ENCODE measurements at regions not wholly inside any gene's neighbourhood (a gene's known extent, or its start where the extent isn't known, plus 50 kb on each side); places are given as distances from the start of the nearest gene placed in this dataset.

DNA sequence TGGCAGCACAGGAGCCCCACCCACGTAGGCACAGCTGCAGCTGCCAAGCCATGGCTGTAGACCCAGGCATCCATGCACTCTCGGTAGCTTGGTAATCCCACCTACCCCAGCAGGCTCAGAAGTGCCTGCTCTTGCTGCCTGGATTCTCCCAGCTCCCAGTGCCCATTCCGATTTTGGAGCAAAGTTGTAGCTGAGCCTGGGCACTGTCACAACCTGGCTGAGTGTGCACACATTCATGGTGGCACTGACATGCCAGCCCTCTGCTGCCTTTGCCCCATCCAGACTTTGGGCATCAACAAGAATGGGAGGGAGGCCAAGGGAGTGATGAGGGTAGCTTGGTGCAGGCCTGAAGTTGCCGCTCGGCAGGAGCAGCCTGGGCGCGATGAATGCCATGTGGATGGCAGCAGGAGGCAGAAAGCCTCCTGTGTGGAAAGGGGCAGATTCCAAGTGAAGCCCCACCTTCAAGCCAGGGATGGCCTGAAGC lies 936.6 kb upstream of the PTPRD start:
- Histone ChIP-seq H3K36me3 (ENCODE audit: control insufficient read depth, insufficient read depth, low read length) (no peaks in the 10 kb centered on the region), H3K9me3 (ENCODE audit: control insufficient read depth, insufficient read depth, low read length) (no peaks in the 10 kb centered on the region), H3K27me3 (ENCODE audit: control insufficient read depth, insufficient read depth, low read length) (no peaks in the 10 kb centered on the region), H3K4me1 (ENCODE audit: control insufficient read depth, insufficient read depth, low read length) (peaks cover 6% of the 10 kb centered on the region; the same call in 1 of the 2 replicates), H3K4me3 (ENCODE audit: low read depth, low read length) (no peak overlapping the region), H3K27ac (ENCODE audit: low read depth, low read length) (no peak overlapping the region), H3K9ac (ENCODE audit: low read depth, low read length) (no peak overlapping the region)

DNA sequence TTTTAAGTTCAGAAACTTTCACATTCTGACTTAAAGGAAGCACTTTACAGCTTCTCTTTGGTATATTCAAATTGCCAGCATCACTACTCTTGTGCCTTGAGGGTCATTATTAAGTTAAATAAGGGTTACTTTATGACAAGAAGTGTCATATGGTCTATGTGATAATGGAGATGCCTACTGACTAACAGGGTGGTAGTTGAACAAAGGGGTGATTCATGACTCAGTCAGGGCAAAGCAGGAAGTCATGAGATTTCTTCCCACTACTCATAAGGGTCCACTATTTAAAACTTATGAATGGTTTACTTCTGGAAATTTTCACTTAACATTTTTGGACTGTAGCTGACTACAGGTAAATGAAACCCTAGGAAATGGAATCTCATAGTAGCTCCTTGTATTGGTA lies 938.3 kb upstream of the PTPRD start:
- Histone ChIP-seq H3K27ac (ENCODE audit: low read depth, low read length) (no peak overlapping the region), H3K4me3 (ENCODE audit: low read depth, low read length) (no peak overlapping the region), H3K9me3 (ENCODE audit: control insufficient read depth, insufficient read depth, low read length) (no peaks in the 10 kb centered on the region), H3K4me1 (ENCODE audit: control insufficient read depth, insufficient read depth, low read length) (peaks cover 6% of the 10 kb centered on the region; the same call in 1 of the 2 replicates), H3K36me3 (ENCODE audit: control insufficient read depth, insufficient read depth, low read length) (no peaks in the 10 kb centered on the region), H3K9ac (ENCODE audit: low read depth, low read length) (no peak overlapping the region), H3K27me3 (ENCODE audit: control insufficient read depth, insufficient read depth, low read length) (no peaks in the 10 kb centered on the region)

DNA sequence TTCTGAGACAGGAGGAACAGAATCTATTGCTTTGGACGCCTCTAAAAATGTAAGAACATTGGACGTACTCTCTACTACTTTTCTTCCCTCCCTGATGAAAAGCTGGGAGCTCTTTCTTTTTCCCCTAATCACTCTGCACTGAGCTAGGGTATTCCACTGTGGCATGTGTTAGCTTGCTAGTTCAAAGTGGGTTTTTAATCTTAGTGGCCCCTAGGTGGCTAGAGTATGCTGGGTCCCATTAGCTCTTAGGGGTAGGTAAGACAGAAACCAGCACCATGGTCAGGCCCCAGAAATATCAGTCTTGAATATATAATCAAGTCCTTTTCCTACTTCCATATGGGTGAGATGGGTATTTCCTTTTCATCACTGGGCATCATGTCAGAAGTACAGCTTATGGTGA lies 945.2 kb upstream of the PTPRD start:
- no peak overlapping the region for H3K9ac ChIP-seq (ENCODE audit: low read depth, low read length)
- H3K9me3 ChIP-seq (ENCODE audit: control insufficient read depth, insufficient read depth, low read length): no peaks in the 10 kb centered on the region
- H3K4me3 ChIP-seq (ENCODE audit: low read depth, low read length): no peak overlapping the region
- peaks cover 5% of the 10 kb centered on the region; the same call in 1 of the 2 replicates for H3K4me1 ChIP-seq (ENCODE audit: control insufficient read depth, insufficient read depth, low read length)
- no peaks in the 10 kb centered on the region for H3K36me3 ChIP-seq (ENCODE audit: control insufficient read depth, insufficient read depth, low read length)
- no peaks in the 10 kb centered on the region for H3K27me3 ChIP-seq (ENCODE audit: control insufficient read depth, insufficient read depth, low read length)
- no peak overlapping the region for H3K27ac ChIP-seq (ENCODE audit: low read depth, low read length)

DNA sequence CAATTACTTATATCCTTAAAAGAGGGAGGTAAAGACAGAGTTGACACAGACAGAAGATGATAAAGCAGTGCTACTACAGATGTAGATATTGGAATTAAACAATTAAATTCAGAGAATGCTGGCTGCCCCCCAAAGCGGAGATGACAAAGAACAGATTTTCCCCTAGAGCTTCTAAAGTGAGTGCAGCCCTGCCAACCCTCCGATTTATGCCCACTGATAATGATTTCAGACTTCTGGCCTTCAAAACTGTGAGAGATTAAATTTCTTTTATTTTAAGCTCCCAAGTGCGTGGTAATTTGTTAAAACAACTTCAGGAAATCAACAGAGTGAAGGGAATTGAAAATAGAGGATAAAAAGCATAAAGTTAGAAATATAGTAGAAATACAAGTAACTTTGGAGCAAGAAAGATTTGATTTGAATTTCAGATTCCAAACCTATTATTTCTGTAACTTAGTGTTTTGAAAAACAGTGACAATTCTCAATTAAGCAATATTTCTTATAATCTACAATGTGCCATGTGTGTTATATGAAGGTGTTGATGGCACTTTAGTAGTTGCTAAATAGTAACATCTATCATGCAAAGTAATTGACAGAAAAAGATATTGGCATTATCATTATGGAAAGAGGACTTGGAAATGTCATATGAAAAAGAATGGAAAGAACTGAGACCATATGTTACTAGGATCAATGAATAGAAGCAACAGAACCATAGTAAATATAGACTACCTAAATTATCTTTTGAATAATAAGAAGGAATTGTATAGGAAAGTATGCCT lies 946.4 kb upstream of the PTPRD start:
- no peak overlapping the region for H3K9ac ChIP-seq (ENCODE audit: low read depth, low read length)
- H3K9me3 ChIP-seq (ENCODE audit: control insufficient read depth, insufficient read depth, low read length): no peaks in the 10 kb centered on the region
- H3K27ac ChIP-seq (ENCODE audit: low read depth, low read length): no peak overlapping the region
- no peaks in the 10 kb centered on the region for H3K4me1 ChIP-seq (ENCODE audit: control insufficient read depth, insufficient read depth, low read length)
- H3K36me3 ChIP-seq (ENCODE audit: control insufficient read depth, insufficient read depth, low read length): no peaks in the 10 kb centered on the region
- H3K4me3 ChIP-seq (ENCODE audit: low read depth, low read length): no peak overlapping the region
- no peaks in the 10 kb centered on the region for H3K27me3 ChIP-seq (ENCODE audit: control insufficient read depth, insufficient read depth, low read length)

DNA sequence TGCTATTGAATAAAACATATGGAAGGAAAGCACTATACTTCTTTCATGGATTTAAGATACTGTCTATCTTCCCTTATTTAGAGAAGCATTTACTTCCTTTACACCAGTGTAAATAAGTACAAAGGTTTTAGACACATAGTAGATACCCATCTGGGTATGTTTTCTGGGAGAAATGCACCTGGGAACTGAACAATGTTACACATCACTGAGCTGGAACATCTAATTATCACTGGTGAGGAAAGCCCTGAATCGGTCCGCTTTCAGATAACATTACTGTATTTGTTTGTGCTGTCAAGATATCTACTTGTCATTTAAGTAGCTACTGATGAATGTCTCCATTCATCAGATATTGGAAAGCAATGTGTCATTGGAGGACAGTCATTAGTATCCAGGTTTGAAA lies 964.7 kb upstream of the PTPRD start:
- Histone ChIP-seq H3K36me3 (ENCODE audit: control insufficient read depth, insufficient read depth, low read length) (no peaks in the 10 kb centered on the region), H3K4me3 (ENCODE audit: low read depth, low read length) (no peak overlapping the region), H3K9ac (ENCODE audit: low read depth, low read length) (no peak overlapping the region), H3K9me3 (ENCODE audit: control insufficient read depth, insufficient read depth, low read length) (no peaks in the 10 kb centered on the region), H3K4me1 (ENCODE audit: control insufficient read depth, insufficient read depth, low read length) (no peaks in the 10 kb centered on the region), H3K27me3 (ENCODE audit: control insufficient read depth, insufficient read depth, low read length) (no peaks in the 10 kb centered on the region), H3K27ac (ENCODE audit: low read depth, low read length) (no peak overlapping the region)

DNA sequence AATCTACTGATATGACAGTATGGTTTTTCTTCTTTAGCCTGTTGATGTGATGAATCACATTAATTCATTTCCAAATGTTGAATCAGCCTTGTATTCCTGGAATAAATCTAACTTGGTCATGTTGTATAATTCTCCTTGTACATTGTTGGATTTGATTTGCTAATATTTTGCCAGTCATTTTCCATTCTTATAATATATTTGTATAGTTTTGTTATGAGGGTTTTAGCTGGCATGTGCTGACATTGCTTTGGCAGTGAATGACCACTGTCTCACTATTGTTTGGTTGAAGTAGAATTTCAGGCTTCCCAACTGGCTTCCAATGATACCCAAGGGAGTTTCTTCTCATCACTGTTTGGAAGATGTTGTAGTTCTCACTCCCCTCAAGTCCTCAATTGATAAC lies 983.0 kb upstream of the PTPRD start:
- Histone ChIP-seq H3K9ac (ENCODE audit: low read depth, low read length) (no peak overlapping the region), H3K4me1 (ENCODE audit: control insufficient read depth, insufficient read depth, low read length) (no peaks in the 10 kb centered on the region), H3K27me3 (ENCODE audit: control insufficient read depth, insufficient read depth, low read length) (no peaks in the 10 kb centered on the region), H3K4me3 (ENCODE audit: low read depth, low read length) (no peak overlapping the region), H3K27ac (ENCODE audit: low read depth, low read length) (no peak overlapping the region), H3K9me3 (ENCODE audit: control insufficient read depth, insufficient read depth, low read length) (no peaks in the 10 kb centered on the region), H3K36me3 (ENCODE audit: control insufficient read depth, insufficient read depth, low read length) (no peaks in the 10 kb centered on the region)

DNA sequence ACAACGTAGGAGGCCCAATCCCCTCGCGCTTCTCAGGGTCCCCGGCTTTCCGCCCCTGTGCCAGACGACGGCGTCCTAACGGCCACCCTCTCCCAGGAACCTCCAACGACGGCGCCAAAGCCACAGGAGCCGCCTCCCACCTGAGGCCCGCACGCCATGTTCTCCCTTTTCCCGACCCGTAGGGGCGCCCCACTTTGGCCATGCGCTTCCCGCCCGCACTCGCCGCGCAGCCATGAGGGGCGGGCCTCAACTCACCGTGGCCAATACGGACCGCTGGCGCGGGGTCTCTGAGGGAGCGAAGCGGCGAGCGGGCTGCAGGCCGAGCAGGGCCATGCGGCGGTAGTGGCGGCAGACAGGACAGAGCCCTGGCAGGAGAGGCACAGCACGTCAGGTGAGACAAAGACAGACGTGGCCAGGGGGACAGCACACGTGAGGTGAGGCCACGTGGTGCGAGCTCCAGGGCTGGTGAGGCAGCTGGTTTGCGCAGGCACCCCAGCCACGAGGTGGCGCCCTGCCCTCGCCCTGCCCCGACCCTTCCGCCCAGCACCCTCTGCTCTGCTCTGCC lies 1005.5 kb upstream of the PTPRD start:
- Histone ChIP-seq H3K9ac (ENCODE audit: low read depth, low read length) (no peak overlapping the region), H3K4me3 (ENCODE audit: low read depth, low read length) (no peak overlapping the region), H3K4me1 (ENCODE audit: control insufficient read depth, insufficient read depth, low read length) (no peaks in the 10 kb centered on the region), H3K36me3 (ENCODE audit: control insufficient read depth, insufficient read depth, low read length) (no peaks in the 10 kb centered on the region), H3K27me3 (ENCODE audit: control insufficient read depth, insufficient read depth, low read length) (no peaks in the 10 kb centered on the region), H3K27ac (ENCODE audit: low read depth, low read length) (no peak overlapping the region), H3K9me3 (ENCODE audit: control insufficient read depth, insufficient read depth, low read length) (0 out of 2 replicates have a peak, but pooled peaks cover 3% of the 10 kb centered on the region)

DNA sequence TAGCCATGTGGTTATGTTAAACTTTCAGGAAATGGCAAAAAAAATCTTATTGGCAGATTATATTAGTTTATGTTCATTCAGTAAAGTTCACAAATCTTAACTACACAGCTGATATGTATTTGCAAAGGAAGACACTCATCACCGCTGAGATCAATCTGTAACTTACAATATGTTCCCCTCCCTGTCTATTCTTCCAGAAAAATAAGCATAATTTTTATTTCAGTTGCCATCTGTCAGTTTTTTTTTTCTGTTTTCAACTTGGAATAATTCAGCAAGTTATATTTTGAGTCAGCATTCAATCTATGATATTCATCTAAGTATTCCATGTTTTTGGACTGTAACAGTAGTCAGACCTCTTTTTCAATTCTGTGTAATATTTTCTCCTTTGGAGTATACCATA lies 1019.9 kb upstream of the PTPRD start:
- Histone ChIP-seq H3K4me1 (ENCODE audit: control insufficient read depth, insufficient read depth, low read length) (no peaks in the 10 kb centered on the region), H3K27me3 (ENCODE audit: control insufficient read depth, insufficient read depth, low read length) (no peaks in the 10 kb centered on the region), H3K36me3 (ENCODE audit: control insufficient read depth, insufficient read depth, low read length) (no peaks in the 10 kb centered on the region), H3K9ac (ENCODE audit: low read depth, low read length) (no peak overlapping the region), H3K27ac (ENCODE audit: low read depth, low read length) (no peak overlapping the region), H3K4me3 (ENCODE audit: low read depth, low read length) (no peak overlapping the region), H3K9me3 (ENCODE audit: control insufficient read depth, insufficient read depth, low read length) (peaks cover 2% of the 10 kb centered on the region; the same call in 1 of the 2 replicates)

DNA sequence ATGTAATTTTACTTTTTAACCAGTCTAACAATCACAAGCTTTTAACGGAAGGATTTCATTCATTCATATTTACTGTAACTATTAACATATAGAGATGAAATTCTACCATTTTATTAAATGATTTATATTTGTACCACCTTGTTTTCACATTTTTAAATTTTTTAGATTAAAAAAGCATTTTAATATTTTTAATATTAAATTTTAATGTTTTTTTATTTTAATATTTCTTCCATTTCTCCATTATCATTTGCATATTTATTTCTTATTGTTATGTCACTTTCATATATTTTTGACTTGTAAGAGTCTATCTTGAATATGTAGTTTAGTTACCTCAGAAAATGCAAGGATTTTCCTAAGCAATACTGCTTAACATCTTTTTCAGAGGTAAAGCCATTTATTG lies 1034.0 kb upstream of the PTPRD start:
- Histone ChIP-seq H3K27ac (ENCODE audit: low read depth, low read length) (no peak overlapping the region), H3K9ac (ENCODE audit: low read depth, low read length) (no peak overlapping the region), H3K27me3 (ENCODE audit: control insufficient read depth, insufficient read depth, low read length) (no peaks in the 10 kb centered on the region), H3K9me3 (ENCODE audit: control insufficient read depth, insufficient read depth, low read length) (no peaks in the 10 kb centered on the region), H3K4me1 (ENCODE audit: control insufficient read depth, insufficient read depth, low read length) (peaks cover 6% of the 10 kb centered on the region; the same call in 1 of the 2 replicates), H3K4me3 (ENCODE audit: low read depth, low read length) (no peak overlapping the region), H3K36me3 (ENCODE audit: control insufficient read depth, insufficient read depth, low read length) (no peaks in the 10 kb centered on the region)

DNA sequence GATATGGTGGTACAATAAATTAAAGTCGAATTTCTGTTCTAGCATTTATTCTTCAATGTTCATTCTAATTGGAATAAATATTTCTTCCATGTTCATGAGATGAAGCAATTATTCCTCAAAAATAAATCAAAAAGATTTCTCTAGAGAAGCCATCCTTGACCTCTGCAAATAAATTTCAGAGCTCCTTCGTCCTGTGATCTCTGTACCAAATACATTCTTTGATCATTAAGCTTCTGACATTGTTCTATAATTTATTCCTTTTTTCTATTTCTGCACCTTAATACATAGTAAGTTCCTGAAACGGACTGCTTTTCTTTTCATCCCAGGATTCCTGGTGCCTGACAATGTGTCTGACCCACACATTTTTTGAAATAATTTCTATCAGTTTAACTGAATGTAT lies 1039.3 kb upstream of the TYRP1 start:
- Histone ChIP-seq H3K36me3 (ENCODE audit: control insufficient read depth, insufficient read depth, low read length) (no peaks in the 10 kb centered on the region), H3K27ac (ENCODE audit: low read depth, low read length) (no peak overlapping the region), H3K4me1 (ENCODE audit: control insufficient read depth, insufficient read depth, low read length) (peaks cover 6% of the 10 kb centered on the region; the same call in 1 of the 2 replicates), H3K9ac (ENCODE audit: low read depth, low read length) (no peak overlapping the region), H3K27me3 (ENCODE audit: control insufficient read depth, insufficient read depth, low read length) (no peaks in the 10 kb centered on the region), H3K9me3 (ENCODE audit: control insufficient read depth, insufficient read depth, low read length) (no peaks in the 10 kb centered on the region), H3K4me3 (ENCODE audit: low read depth, low read length) (no peak overlapping the region)

DNA sequence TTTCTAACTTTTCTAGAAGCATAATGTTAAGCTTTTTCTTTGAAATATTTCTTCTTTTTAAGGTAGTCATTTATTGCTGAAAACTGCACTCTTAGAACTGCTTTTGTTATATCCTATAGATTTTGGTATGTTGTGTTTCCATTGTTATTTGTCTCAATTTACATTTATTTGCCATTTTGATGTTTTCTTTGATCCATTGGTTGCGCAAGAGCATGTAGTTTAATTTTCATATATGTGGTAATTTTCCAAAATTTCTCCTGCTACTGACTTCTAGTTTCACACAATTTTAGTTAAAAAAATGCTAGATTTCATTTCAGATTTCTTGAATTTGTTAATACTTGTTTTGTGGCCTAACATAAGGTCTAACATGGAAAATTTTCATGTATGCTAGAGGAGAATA lies 1029.3 kb upstream of the TYRP1 start:
- H3K9me3 ChIP-seq (ENCODE audit: control insufficient read depth, insufficient read depth, low read length): no peaks in the 10 kb centered on the region
- no peaks in the 10 kb centered on the region for H3K4me1 ChIP-seq (ENCODE audit: control insufficient read depth, insufficient read depth, low read length)
- H3K27me3 ChIP-seq (ENCODE audit: control insufficient read depth, insufficient read depth, low read length): no peaks in the 10 kb centered on the region
- no peak overlapping the region for H3K4me3 ChIP-seq (ENCODE audit: low read depth, low read length)
- H3K36me3 ChIP-seq (ENCODE audit: control insufficient read depth, insufficient read depth, low read length): no peaks in the 10 kb centered on the region
- no peak overlapping the region for H3K27ac ChIP-seq (ENCODE audit: low read depth, low read length)
- no peak overlapping the region for H3K9ac ChIP-seq (ENCODE audit: low read depth, low read length)
